ENCODE measurements at regions not wholly inside any gene's neighbourhood (a gene's known extent, or its start where the extent isn't known, plus 50 kb on each side); places are given as distances from the start of the nearest gene placed in this dataset.

- Histone ChIP-seq H3K36me3 (ENCODE audit: control insufficient read depth in 2 of 3, insufficient read depth in 3 of 3, low read length in 3 of 3) (no peaks in the 10 kb centered on the region), H3K27ac (ENCODE audit: low read depth in 2 of 2, low read length in 2 of 2) (no peak overlapping the region), H3K9me3 (ENCODE audit: control insufficient read depth in 2 of 3, insufficient read depth in 1 of 3, low read length in 3 of 3) (no peaks in the 10 kb centered on the region), H3K27me3 (ENCODE audit: control insufficient read depth, insufficient read depth, low read length) (peaks cover 5% of the 10 kb centered on the region), H3K9ac (ENCODE audit: low read length in 3 of 3) (no peak overlapping the region), H3K4me1 (ENCODE audit: control insufficient read depth in 2 of 3, insufficient read depth in 2 of 3, low read depth in 1 of 3, low read length in 3 of 3) (peaks cover 2 to 6% (median 6%) of the 10 kb centered on the region in 3 donors), H3K4me3 (ENCODE audit: low read length in 3 of 3) (no peak overlapping the region)
- no peak for TF ChIP-seq CTCF (IDR thresholded peaks at IDR 0.05; ENCODE audit: borderline replicate concordance, extremely low read depth, insufficient read depth)
- intact Hi-C loops (cut with DNase I): no loop called here
- DNase-seq (no peak), FAIRE-seq (no peak)
These were observed 59.0 kb upstream of the PRR23E start for GRCh38 chr3:127133971-127134370.

GRCh38 chr3:127134466-127134865 lies 58.5 kb upstream of the PRR23E start:
- TF ChIP-seq CTCF (IDR thresholded peaks at IDR 0.05; ENCODE audit: borderline replicate concordance, extremely low read depth, insufficient read depth): no peak
- peaks cover 5% of the 10 kb centered on the region for H3K27me3 ChIP-seq (ENCODE audit: control insufficient read depth, insufficient read depth, low read length)
- no peak overlapping the region for H3K27ac ChIP-seq (ENCODE audit: low read depth in 2 of 2, low read length in 2 of 2)
- peaks cover 2 to 6% (median 6%) of the 10 kb centered on the region in 3 donors for H3K4me1 ChIP-seq (ENCODE audit: control insufficient read depth in 2 of 3, insufficient read depth in 2 of 3, low read depth in 1 of 3, low read length in 3 of 3)
- no peaks in the 10 kb centered on the region for H3K9me3 ChIP-seq (ENCODE audit: control insufficient read depth in 2 of 3, insufficient read depth in 1 of 3, low read length in 3 of 3)
- FAIRE-seq (no peak), DNase-seq (no peak)
- no peak overlapping the region for H3K9ac ChIP-seq (ENCODE audit: low read length in 3 of 3)
- intact Hi-C loops (cut with DNase I): no loop called here
- H3K4me3 ChIP-seq (ENCODE audit: low read length in 3 of 3): no peak overlapping the region
- no peaks in the 10 kb centered on the region for H3K36me3 ChIP-seq (ENCODE audit: control insufficient read depth in 2 of 3, insufficient read depth in 3 of 3, low read length in 3 of 3)

GRCh38 chr3:127134887-127135240 lies 58.1 kb upstream of the PRR23E start:
- no peak overlapping the region for H3K9ac ChIP-seq (ENCODE audit: low read length in 3 of 3)
- H3K9me3 ChIP-seq (ENCODE audit: control insufficient read depth in 2 of 3, insufficient read depth in 1 of 3, low read length in 3 of 3): no peaks in the 10 kb centered on the region
- intact Hi-C loops (cut with DNase I): no loop called here
- DNase-seq (no peak), FAIRE-seq (no peak)
- H3K27ac ChIP-seq (ENCODE audit: low read depth in 2 of 2, low read length in 2 of 2): no peak overlapping the region
- peaks cover 5% of the 10 kb centered on the region for H3K27me3 ChIP-seq (ENCODE audit: control insufficient read depth, insufficient read depth, low read length)
- peaks cover 2 to 6% (median 6%) of the 10 kb centered on the region in 3 donors for H3K4me1 ChIP-seq (ENCODE audit: control insufficient read depth in 2 of 3, insufficient read depth in 2 of 3, low read depth in 1 of 3, low read length in 3 of 3)
- H3K4me3 ChIP-seq (ENCODE audit: low read length in 3 of 3): no peak overlapping the region
- no peak for TF ChIP-seq CTCF (IDR thresholded peaks at IDR 0.05; ENCODE audit: borderline replicate concordance, extremely low read depth, insufficient read depth)
- no peaks in the 10 kb centered on the region for H3K36me3 ChIP-seq (ENCODE audit: control insufficient read depth in 2 of 3, insufficient read depth in 3 of 3, low read length in 3 of 3)

Measured in kidney (tissue), 13 donors.